Prostate gland (tissue), 2 donors: ENCODE measurements at regions not wholly inside any gene's neighbourhood (a gene's known extent, or its start where the extent isn't known, plus 50 kb on each side); places are given as distances from the start of the nearest gene placed in this dataset.

Experiments used
- DNase-seq: peaks from one replicate; pipeline ENCODE4 v3.0.0-alpha.2; 2019; ENCODE audit warnings: low spot score
- H3K27ac ChIP-seq, 2 donors: fragments of 200-600 bp; sonication (generic); 2 replicates each; pipeline ENCODE4 v1.5.1; 2017 to 2019
- H3K27me3 ChIP-seq: fragments of 200-600 bp; sonication (generic); replicated peaks from 2 replicates; pipeline ENCODE4 v1.5.1; 2019; ENCODE audit not compliant: insufficient read depth
- H3K36me3 ChIP-seq, 2 donors: fragments of 200-600 bp; sonication (generic); 1 replicate in 1 of 2; 2 replicates in 1 of 2; pipeline versions ENCODE4 v1.5.1 to v1.8.1; 2017 to 2019
- H3K4me1 ChIP-seq: fragments of 200-600 bp; sonication (generic); replicated peaks from 2 replicates; pipeline ENCODE4 v1.5.1; 2019
- H3K4me3 ChIP-seq, 2 donors: fragments of 200-600 bp; sonication (generic); 2 replicates each; pipeline ENCODE4 v1.5.1; 2017 to 2019
- H3K9me3 ChIP-seq: fragments of 200-600 bp; sonication (generic); 2 replicates; pipeline ENCODE4 v1.5.1; 2017
- POLR2A ChIP-seq: fragments of 450-650 bp; IDR thresholded peaks from one replicate; pipeline ENCODE4 v1.6.1; 2016; ENCODE audit warnings: antibody characterized with exemption, mild to moderate bottlenecking
- POLR2AphosphoS5 ChIP-seq: sonication (generic); formaldehyde crosslinking; IDR thresholded peaks from one replicate; pipeline ENCODE4 v1.6.1; 2017; ENCODE audit warnings: antibody characterized with exemption
- WGBS: methylation state at CpG from one replicate; pipeline ENCODE4 v1.1.5; 2018; 5-methylcytosine and 5-hydroxymethylcytosine counted together
- intact Hi-C: fragments of 100-400 bp; cut with DNase I; formaldehyde crosslinking; loops from one replicate; pipeline ENCODE4 v1.14.2; 2022
- TF ChIP-seq, protein P1 (sequence below), 4 experiments: fragments of 200-600 bp in 2 of 4; fragments of 450-650 bp in 2 of 4; sonication (generic) in 2 of 4; IDR thresholded peaks; 1 replicate in 3 of 4; 2 replicates in 1 of 4; pipeline ENCODE4 v1.5.1; 2016 to 2019; ENCODE audit warnings: antibody characterized with exemption in 4 of 4, mild to moderate bottlenecking in 2 of 4, moderate library complexity in 2 of 4

DNA sequence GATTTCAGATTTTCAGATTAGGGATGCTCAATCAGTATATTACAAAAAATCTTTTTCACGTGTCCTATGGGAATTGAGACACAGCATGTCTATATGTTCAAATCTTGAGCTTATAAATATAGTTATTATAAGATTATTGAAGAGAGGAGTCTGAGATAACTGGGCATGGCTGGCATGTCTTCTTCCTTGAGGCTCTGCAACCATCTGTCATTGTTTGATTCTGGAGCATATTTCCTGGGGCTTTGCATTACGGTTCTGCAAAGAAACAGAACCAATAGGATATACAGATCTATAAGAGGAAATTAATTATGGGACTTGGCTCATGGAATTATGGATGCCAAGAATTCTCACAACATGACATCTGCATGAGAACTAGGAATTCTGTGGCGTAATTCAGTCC, 386.1 kb downstream of the SOCS6 start:
- no peaks in the 10 kb centered on the region for H3K36me3 ChIP-seq
- TF ChIP-seq, protein P1, sequence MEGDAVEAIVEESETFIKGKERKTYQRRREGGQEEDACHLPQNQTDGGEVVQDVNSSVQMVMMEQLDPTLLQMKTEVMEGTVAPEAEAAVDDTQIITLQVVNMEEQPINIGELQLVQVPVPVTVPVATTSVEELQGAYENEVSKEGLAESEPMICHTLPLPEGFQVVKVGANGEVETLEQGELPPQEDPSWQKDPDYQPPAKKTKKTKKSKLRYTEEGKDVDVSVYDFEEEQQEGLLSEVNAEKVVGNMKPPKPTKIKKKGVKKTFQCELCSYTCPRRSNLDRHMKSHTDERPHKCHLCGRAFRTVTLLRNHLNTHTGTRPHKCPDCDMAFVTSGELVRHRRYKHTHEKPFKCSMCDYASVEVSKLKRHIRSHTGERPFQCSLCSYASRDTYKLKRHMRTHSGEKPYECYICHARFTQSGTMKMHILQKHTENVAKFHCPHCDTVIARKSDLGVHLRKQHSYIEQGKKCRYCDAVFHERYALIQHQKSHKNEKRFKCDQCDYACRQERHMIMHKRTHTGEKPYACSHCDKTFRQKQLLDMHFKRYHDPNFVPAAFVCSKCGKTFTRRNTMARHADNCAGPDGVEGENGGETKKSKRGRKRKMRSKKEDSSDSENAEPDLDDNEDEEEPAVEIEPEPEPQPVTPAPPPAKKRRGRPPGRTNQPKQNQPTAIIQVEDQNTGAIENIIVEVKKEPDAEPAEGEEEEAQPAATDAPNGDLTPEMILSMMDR (IDR thresholded peaks at IDR 0.05): no peak
- no peak for TF ChIP-seq POLR2A

DNA sequence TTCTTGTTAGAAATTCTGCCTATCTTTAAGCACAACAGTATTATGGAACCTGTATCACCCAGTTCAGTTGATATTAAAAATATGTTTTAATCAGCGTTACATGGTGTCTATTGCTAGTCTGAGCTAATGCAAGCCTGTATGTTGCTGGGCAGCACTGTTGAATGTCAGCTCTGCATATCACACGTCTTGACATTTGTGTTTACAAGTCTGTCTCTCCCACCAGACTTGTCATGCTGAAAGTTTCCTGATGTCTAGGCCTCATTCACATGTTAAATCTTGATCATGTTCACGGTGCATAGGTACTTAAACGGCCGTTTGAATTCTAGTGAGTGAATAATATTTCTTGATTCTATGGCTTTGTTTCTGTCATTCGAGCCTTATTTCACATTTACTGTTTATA, 385.0 kb downstream of the SOCS6 start:
- H3K4me1 ChIP-seq: no peaks in the 10 kb centered on the region

More for the DNA sequence above, 386.1 kb downstream of the SOCS6 start:
- no peak overlapping the region for H3K27ac ChIP-seq
- H3K4me3 ChIP-seq: no peak overlapping the region
- H3K4me1 ChIP-seq: no peaks in the 10 kb centered on the region
- no peak for DNase-seq
- intact Hi-C loops: no loop called here
- no peaks in the 10 kb centered on the region for H3K27me3 ChIP-seq
- H3K9me3 ChIP-seq: no peaks in the 10 kb centered on the region
- 90% methylated on average over 3 of the region's 3 CpGs for whole genome bisulfite sequencing

DNA sequence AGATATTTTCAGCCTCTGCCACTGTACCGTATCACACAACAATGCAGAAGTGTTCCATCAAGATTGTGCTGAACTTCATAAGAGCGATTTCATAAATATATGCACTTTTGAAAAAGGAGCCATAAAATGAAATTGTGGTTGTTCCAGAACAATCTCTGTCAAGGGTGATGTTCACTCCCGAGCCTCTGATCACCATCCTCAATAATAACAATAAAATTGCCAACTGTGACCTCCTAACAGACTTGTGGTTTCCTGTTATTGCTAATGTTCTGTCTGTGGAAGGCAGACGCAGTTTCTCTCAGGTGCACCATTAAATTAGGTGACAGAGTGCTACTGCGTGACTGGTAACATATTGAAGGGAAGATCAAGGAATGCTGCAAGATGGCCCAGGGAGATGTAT, 383.7 kb downstream of the SOCS6 start:
- H3K4me3 ChIP-seq: no peak overlapping the region
- H3K27me3 ChIP-seq: no peaks in the 10 kb centered on the region
- H3K27ac ChIP-seq: no peak overlapping the region
- H3K9me3 ChIP-seq: no peaks in the 10 kb centered on the region
- H3K36me3 ChIP-seq: no peaks in the 10 kb centered on the region
- TF ChIP-seq POLR2AphosphoS5: no peak
- TF ChIP-seq POLR2A: no peak
- TF ChIP-seq, protein P1 (IDR thresholded peaks at IDR 0.05): no peak
- intact Hi-C loops: no loop called here
- DNase-seq: no peak
- H3K4me1 ChIP-seq: no peaks in the 10 kb centered on the region
- 62% methylated on average over 5 of the region's 5 CpGs for WGBS

More for the DNA sequence above, 385.0 kb downstream of the SOCS6 start:
- Histone ChIP-seq H3K27me3 (no peaks in the 10 kb centered on the region), H3K4me3 (no peak overlapping the region), H3K9me3 (no peaks in the 10 kb centered on the region), H3K27ac (no peak overlapping the region), H3K36me3 (no peaks in the 10 kb centered on the region)
- TF ChIP-seq POLR2AphosphoS5: no peak
- TF ChIP-seq POLR2A: no peak
- TF ChIP-seq, protein P1 (IDR thresholded peaks at IDR 0.05): no peak
- intact Hi-C loops: no loop called here
- 77% methylated on average over 6 of the region's 6 CpGs for WGBS
- DNase-seq: no peak

DNA sequence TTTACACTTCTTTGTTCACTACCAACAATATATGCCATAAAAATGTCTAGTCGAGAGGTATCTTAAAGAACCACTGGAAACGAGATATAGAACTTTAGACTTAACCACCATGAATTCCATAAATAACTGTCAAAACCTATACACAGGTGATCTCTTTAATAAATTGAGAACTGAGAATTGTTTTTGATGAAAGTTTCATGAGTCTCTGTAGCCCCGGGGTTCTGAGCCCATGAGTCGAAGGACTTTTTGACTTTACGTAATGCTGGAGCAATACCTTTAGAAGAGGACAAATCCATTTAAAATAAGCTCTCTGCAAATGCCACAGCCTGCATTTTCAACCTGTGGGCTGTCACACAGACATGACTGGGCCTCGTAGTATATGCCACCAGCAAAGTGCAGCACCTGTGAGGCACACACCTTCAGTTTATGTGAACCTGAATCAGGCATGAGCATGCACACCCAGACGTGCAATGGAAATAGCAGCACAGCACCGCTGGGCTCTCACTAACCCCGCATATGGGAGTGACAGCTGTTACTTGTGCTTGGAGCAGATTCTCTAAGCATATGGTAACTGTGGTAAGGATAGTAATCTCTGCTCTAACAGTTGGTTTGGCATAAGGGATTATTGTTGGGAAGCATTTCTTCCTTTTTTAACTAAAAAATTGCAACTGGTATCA, 383.2 kb downstream of the SOCS6 start:
- TF ChIP-seq, protein P1 (IDR thresholded peaks at IDR 0.05): no peak
- no peak for TF ChIP-seq POLR2A
- TF ChIP-seq POLR2AphosphoS5: no peak
- no peaks in the 10 kb centered on the region for H3K36me3 ChIP-seq

DNA sequence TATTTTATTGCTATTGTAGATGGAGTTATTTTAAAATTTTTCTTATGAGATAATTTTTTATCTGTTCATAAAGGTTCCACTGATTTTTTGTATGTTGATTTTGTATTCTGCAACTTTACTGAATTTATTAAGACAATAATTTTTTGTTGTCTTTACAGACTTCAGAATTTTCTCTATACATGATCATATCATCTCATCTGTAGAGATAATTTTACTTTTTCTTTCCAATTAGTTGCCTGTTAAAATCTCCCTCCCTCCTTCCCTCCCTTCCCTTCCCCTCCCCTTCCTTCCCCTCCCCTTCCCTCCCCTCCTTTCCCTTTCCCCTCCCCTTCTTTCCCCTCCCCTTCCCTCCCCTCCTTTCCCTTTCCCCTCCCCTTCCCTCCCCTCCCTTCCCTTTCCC, 378.1 kb downstream of the SOCS6 start:
- Histone ChIP-seq H3K4me1 (no peaks in the 10 kb centered on the region), H3K27me3 (no peaks in the 10 kb centered on the region), H3K4me3 (no peak overlapping the region), H3K27ac (no peak overlapping the region), H3K36me3 (no peaks in the 10 kb centered on the region), H3K9me3 (no peaks in the 10 kb centered on the region)
- intact Hi-C loops: no loop called here
- DNase-seq: no peak
- TF ChIP-seq POLR2AphosphoS5: no peak
- TF ChIP-seq POLR2A: no peak
- TF ChIP-seq, protein P1 (IDR thresholded peaks at IDR 0.05): no peak

More for the DNA sequence above, 383.2 kb downstream of the SOCS6 start:
- Histone ChIP-seq H3K4me1 (no peaks in the 10 kb centered on the region), H3K27ac (no peak overlapping the region), H3K27me3 (no peaks in the 10 kb centered on the region), H3K4me3 (no peak overlapping the region), H3K9me3 (no peaks in the 10 kb centered on the region)
- DNase-seq: no peak
- intact Hi-C loops: no loop called here
- WGBS: 79% methylated on average over 9 of the region's 9 CpGs
